ENCODE measurements at regions not wholly inside any gene's neighbourhood (a gene's known extent, or its start where the extent isn't known, plus 50 kb on each side); places are given as distances from the start of the nearest gene placed in this dataset.
"Not testable (repeated sequence)": the region's sequence is repeated elsewhere in the genome, so short reads cannot be mapped to it uniquely, and the experiment has no call there.

- DNase-seq (ENCODE audit: low spot score) = no peak
Measured at GRCh38 chr21:38912789-38913119, 107.0 kb downstream of the ETS2 start.

- no peak for DNase-seq (ENCODE audit: low spot score)
Measured at GRCh38 chr21:38912102-38912629, 106.4 kb downstream of the ETS2 start.

- DNase-seq (ENCODE audit: low spot score) = no peak
Measured at GRCh38 chr21:38911484-38912101, 105.9 kb downstream of the ETS2 start.

DNA sequence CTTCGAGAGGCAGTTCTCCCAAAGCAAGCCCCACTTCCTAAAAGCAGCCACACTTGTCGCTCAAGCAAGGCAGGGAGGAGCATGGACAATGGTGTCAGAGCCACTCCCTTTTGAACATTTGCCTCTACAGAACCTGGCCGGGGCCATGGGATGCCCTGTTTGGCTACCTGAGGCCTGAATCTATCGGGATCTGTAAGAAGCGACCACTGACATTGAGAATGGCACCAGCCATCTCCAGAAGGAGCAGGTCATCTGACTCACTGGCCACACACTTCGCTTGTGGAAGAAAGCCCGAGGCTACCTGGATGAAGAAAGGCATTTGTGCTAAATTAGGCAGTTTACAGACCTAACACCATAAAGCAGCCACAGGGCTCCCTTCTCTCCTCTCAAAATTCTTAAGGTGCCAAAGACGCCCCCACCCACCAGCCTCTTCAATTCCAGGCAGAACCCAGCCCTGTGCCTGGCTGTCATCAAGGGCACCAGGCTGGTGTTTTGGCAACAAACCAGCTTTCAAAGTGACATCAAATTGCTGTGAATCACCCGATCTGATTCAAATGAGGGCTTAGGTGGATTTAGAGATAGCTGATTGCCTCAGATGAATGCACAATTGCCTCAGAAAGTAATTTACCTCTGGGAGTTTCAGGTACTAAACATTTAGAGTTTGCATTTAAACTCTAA lies 104.8 kb downstream of the ETS2 start:
- DNase-seq (ENCODE audit: low spot score) = no peak

DNA sequence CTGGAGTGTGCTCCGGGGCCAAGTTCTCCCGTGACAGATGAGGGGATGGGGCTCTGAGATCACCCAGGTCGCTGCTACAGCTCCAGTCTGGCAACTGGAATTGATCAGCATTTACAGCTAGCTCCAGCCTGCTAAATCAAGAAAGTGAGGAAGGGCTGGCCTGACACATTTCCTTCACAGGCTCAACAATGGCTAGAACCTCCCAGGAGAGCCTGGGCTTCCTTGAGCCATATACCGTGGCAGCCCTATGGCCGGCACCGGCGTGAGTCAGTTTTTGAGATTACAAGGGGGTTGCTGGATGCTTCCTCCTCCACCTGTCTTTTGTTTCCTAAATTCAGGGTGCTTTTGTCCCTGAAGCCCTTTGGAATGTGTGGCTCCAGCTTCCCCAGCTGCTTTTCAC lies 104.2 kb downstream of the ETS2 start:
- no peak for DNase-seq (ENCODE audit: low spot score)

GRCh38 chr21:38909109-38909508 lies 103.4 kb downstream of the ETS2 start:
- no peak for DNase-seq (ENCODE audit: low spot score)

DNA sequence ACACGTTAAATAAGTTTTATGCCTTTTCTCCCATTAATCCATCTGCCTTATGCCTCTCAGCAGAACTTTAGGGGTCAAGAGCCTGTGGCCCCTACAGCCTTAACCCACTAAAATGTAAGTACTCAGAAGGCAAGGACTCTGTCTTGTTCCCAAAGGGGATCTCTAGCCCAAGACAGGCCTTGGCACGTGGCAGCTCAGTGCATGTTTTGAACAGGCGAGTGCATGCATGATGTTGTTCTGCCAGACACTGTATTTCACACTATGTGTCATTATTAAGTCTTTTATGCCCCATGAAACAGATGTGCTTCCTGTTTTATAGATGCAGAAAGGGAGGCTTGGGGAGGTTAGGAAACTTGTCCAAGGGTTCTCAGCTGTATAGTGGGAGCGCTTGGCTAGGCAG lies 102.8 kb downstream of the ETS2 start:
- DNase-seq (ENCODE audit: low spot score) = no peak

GRCh38 chr21:38905752-38906151 lies 100.0 kb downstream of the ETS2 start:
- no peak for DNase-seq (ENCODE audit: low spot score)

- DNase-seq (ENCODE audit: low spot score) = no peak
Measured at GRCh38 chr21:38905328-38905727, 99.6 kb downstream of the ETS2 start.

DNA sequence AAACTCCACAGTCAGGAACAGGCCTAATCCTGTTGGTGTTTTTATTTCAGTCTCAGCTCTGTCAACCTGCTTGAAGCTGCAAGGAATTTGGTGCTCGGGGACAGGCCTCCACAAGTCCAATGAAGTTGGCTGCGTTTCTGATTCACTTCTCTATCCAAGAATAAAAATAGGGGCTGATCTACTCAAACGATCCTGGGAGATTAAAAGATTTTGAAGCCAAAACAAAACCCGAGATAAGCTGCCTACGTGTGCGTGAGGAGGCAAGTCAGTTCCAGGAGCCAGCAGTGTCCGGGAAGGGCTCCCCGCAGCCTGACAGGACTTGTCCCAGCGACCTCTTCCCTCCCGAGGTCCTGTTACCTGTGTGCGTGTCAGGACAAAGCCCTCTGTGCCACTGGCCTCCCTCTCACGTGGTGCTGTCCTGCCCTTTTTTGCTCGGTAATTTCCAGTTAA lies 98.0 kb downstream of the ETS2 start:
- no peak for DNase-seq (ENCODE audit: low spot score)

- DNase-seq (ENCODE audit: low spot score) = no peak
Measured at GRCh38 chr21:38902608-38903445, 97.1 kb downstream of the ETS2 start.

GRCh38 chr21:38900499-38900898 lies 94.8 kb downstream of the ETS2 start:
- no peak for DNase-seq (ENCODE audit: low spot score)

DNA sequence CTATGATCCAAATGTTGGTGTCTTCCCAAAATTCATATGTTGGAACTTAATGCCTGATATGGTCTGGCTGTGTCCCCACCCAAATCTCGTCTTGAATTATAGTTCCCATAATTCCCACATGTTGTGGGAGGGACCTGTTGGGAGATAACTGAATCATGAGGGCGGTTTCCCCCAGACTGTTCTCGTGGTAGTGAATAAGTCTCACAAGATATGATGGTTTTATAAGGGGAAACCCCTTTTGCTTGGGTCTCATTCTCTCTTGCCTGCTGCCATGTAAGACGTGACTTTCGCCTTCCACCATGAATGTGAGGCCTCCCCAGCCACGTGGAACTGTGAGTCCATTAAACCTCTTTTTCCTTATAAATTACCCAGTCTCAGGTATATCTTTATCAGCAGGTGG lies 94.3 kb downstream of the ETS2 start:
- not testable (repeated sequence) for DNase-seq (ENCODE audit: low spot score)

DNA sequence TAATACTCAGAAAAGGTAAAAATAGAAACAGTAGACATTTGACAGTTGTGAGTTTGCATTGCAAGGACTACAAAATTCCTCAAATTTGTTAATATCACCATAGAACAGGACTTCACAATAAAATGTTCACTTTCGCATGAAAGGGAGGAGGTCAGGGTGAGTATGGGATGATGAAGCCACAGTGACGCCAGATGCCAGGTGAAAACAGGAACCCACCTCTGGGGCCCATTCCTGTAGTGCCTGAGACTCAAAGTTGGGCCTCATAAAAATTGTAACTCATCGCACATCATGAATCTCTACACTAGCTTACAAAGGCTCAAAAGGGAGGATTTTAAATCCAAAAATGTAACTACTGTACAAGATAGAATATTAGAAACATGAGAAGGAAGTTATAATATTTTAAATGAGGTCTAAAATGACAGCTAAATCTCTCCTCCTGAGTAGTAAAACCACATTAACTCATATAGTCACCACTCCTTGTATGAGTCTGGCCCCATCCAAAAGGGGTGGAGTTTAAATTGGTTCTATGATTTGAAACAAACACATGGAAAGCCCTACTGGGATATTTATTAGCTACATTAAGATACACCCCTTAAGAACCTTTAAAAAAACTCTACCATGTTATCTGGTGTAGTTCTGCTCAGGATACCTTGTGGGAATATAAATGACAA lies 93.7 kb downstream of the ETS2 start:
- DNase-seq (ENCODE audit: low spot score) = no peak

DNA sequence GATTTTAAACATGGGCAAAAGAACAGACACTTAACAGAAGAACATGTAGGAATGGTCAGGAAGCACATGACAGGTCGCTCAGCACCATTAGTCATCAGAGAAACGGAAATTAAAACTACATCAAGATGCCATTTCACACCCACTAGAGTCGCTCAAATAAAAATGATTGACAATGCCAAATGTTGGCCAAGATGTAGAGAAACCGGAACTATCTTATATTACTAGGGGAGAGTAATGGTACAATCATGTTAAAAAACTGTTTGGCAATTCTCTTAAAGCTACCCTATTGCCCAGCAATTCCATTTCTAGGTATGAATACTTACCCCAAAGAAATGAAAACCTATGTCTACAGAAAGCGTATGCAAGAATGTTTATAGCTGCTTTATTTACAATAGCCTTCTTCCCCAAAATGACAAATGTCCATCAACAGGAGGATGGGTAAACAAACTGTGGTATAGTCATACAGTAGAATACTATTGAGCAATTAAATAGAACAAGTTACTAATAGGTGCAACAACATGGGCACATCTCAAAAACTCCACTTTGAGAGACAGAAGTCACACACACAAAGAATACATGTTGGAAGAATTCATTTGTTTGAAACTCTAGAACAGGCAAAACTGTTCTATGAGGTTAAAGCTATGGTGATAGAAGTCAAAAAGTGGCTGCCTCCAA lies 92.8 kb downstream of the ETS2 start:
- DNase-seq (ENCODE audit: low spot score) = no peak

GRCh38 chr21:38897532-38898421 lies 92.0 kb downstream of the ETS2 start:
- no peak for DNase-seq (ENCODE audit: low spot score)

- no peak for DNase-seq (ENCODE audit: low spot score)
Measured at GRCh38 chr21:38894899-38895298, 89.2 kb downstream of the ETS2 start.

DNA sequence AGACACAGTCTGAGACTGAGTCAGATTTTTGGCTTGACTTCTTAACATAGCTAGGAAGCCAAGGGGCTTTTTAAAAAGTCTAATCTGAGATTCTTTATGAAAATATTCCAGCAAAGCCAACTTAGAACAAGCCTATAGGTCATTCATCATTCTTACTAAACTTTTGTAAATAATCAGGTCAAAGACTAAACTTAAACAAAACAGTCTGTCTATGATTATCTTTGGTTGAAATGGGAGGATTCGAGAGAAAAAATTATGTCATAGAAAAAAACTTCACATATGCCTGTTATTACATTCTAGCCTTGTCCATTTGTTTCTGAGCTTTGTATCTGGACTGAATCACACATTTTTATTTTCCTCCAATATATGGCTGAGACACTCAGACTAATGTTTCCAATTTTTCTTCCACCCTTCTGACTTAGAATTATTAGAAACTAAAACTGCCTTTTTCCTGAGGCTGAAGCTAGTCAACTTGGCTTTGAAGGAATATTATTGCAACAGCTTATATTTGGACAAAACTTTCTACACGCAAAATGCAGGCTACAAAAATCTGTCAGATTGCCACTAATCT lies 83.3 kb downstream of the ETS2 start:
- no peak for DNase-seq (ENCODE audit: low spot score)

GRCh38 chr21:38887749-38888148 lies 82.0 kb downstream of the ETS2 start:
- DNase-seq (ENCODE audit: low spot score) = no peak

DNA sequence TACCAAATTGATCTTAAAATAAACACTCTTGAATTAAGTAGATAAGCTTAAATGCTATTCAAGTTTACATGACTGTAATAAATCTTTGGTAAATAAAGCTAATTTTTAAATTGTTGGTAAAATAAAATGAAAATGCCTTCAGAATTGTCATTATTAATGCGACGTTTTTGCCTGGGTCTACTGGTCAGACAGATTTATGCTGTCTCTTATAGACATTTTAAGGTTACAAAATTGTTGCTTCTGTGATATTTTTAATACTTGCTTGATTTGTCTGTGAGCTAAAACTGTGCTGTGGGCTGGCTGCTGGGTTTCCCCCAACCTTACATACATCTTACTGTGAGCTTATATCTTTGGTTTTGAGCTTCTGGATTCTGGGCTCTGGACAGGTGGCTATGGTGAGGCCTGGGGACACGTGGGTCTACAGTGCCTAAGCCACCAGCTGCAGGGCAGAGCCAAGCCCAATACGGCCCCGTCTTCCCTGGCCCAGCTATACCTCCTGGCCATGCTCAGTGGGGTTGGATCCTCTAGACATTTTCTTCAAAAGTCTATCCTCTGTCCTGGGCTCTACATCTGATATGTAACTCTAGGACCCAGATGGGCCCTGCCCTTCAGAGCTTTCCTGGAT lies 81.4 kb downstream of the ETS2 start:
- DNase-seq (ENCODE audit: low spot score) = no peak

Data from Ammon's horn (tissue), 1 donor.